A673 (cell line): ENCODE measurements at regions not wholly inside any gene's neighbourhood (a gene's known extent, or its start where the extent isn't known, plus 50 kb on each side); places are given as distances from the start of the nearest gene placed in this dataset.

Experiments used
- BruUV-seq: library from RNA; stranded (reverse); fragments of 400-500 nt; replicated peaks from 2 replicates; lab custom pipeline; 2021; lab: Mats Ljungman, UMichigan
- CTCF ChIA-PET: fragments of 300-600 bp; sonication (Branson Sonifier 250); formaldehyde crosslinking; loops from one replicate; lab custom pipeline; 2022; ENCODE audit warnings: antibody characterized with exemption; lab: Charles Lee
- POLR2A ChIA-PET: fragments of 300-600 bp; sonication (Branson Sonifier 250); formaldehyde crosslinking; loops from one replicate; lab custom pipeline; 2022; ENCODE audit warnings: antibody characterized with exemption; ENCODE audit not compliant: low non-redundant PET; lab: Charles Lee
- DNase-seq: peaks from one replicate; pipeline ENCODE4 v3.0.0-alpha.2; 2015; ENCODE audit warnings: low spot score
- H3K27ac ChIP-seq: fragments of 200-600 bp; sonication (generic); 2 replicates; pipeline ENCODE4 v1.5.1; 2016; ENCODE audit warnings: mixed run types, low read depth, mild to moderate bottlenecking, mixed read lengths, antibody characterized with exemption, low read length; ENCODE audit not compliant: poor library complexity, severe bottlenecking
- H3K27me3 ChIP-seq: fragments of 200-600 bp; sonication (generic); replicated peaks from 2 replicates; pipeline ENCODE4 v1.6.1; 2017; ENCODE audit warnings: mixed run types, low read depth, mild to moderate bottlenecking, mixed read lengths, antibody characterized with exemption, low read length; ENCODE audit not compliant: insufficient read depth, poor library complexity
- H3K36me3 ChIP-seq: fragments of 200-600 bp; sonication (generic); 2 replicates; pipeline ENCODE4 v1.6.1; 2016; ENCODE audit warnings: mixed run types, mild to moderate bottlenecking, mixed read lengths, antibody characterized with exemption, low read length; ENCODE audit not compliant: insufficient read depth, poor library complexity, severe bottlenecking
- H3K4me1 ChIP-seq: fragments of 200-600 bp; sonication (generic); 2 replicates; pipeline ENCODE4 v1.6.1; 2017; ENCODE audit warnings: mixed run types, mild to moderate bottlenecking, mixed read lengths, antibody characterized with exemption, low read length; ENCODE audit not compliant: insufficient read depth, poor library complexity, severe bottlenecking
- H3K4me3 ChIP-seq: fragments of 200-600 bp; sonication (generic); 2 replicates; pipeline ENCODE4 v1.5.1; 2016; ENCODE audit warnings: low read depth, mixed run types, mild to moderate bottlenecking, mixed read lengths, low read length; ENCODE audit not compliant: poor library complexity, severe bottlenecking
- H3K9me3 ChIP-seq: fragments of 200-600 bp; sonication (generic); 2 replicates; pipeline ENCODE4 v1.6.1; 2016; ENCODE audit warnings: mixed run types, low read depth, mild to moderate bottlenecking, mixed read lengths, antibody characterized with exemption, low read length; ENCODE audit not compliant: poor library complexity, severe bottlenecking
- EZH2 ChIP-seq: fragments of 200-600 bp; sonication (generic); IDR thresholded peaks from 2 replicates; pipeline ENCODE4 v1.6.1; 2017; ENCODE audit warnings: borderline replicate concordance, low read depth, mild to moderate bottlenecking, mixed read lengths, antibody characterized with exemption, low read length; ENCODE audit not compliant: poor library complexity, severe bottlenecking
- intact Hi-C: fragments of 100-400 bp; cut with micrococcal nuclease; formaldehyde crosslinking; loops from one replicate; pipeline ENCODE4 v1.10.0; 2022; ENCODE audit not compliant: unreplicated experiment
- TF ChIP-seq, protein P1 (sequence below): fragments of 300-800, 200-600 bp; sonication (generic); conservative IDR thresholded peaks from 2 replicates; pipeline ENCODE4 v1.5.1; 2017; ENCODE audit warnings: low read depth, mild to moderate bottlenecking, antibody characterized with exemption, low read length, moderate library complexity, mixed read lengths

DNA sequence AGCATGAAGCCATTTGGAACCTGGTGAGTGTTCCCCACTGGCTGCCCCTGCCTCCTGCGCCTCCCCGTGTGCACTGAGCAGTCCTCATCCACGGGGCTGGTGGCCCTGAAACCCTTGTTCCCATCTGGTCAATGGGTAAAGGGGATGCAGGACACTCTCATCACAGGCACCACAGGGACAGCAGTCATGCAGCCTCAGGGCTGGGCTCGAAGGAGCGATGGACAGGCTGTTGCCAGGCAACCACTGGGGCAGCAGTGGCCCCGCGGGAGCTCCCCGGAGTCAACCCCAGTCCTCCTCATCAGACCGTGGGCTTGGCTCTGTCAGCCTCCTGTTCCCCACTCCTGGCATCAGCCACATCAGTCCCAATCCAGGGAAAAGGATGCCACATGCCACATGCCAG, 509.5 kb downstream of the EIPR1 start:
- Histone ChIP-seq H3K27me3 (no peaks in the 10 kb centered on the region), H3K9me3 (no peaks in the 10 kb centered on the region), H3K4me3 (no peak overlapping the region), H3K36me3 (no peaks in the 10 kb centered on the region), H3K4me1 (no peaks in the 10 kb centered on the region), H3K27ac (no peak overlapping the region)
- CTCF ChIA-PET, result no interaction called here
- POLR2A ChIA-PET, result no interaction called here
- DNase-seq, result no peak
- no peak for TF ChIP-seq EZH2
- TF ChIP-seq, protein P1, sequence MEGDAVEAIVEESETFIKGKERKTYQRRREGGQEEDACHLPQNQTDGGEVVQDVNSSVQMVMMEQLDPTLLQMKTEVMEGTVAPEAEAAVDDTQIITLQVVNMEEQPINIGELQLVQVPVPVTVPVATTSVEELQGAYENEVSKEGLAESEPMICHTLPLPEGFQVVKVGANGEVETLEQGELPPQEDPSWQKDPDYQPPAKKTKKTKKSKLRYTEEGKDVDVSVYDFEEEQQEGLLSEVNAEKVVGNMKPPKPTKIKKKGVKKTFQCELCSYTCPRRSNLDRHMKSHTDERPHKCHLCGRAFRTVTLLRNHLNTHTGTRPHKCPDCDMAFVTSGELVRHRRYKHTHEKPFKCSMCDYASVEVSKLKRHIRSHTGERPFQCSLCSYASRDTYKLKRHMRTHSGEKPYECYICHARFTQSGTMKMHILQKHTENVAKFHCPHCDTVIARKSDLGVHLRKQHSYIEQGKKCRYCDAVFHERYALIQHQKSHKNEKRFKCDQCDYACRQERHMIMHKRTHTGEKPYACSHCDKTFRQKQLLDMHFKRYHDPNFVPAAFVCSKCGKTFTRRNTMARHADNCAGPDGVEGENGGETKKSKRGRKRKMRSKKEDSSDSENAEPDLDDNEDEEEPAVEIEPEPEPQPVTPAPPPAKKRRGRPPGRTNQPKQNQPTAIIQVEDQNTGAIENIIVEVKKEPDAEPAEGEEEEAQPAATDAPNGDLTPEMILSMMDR, result no peak
- intact Hi-C loops, result no loop called here
- BruUV-seq, result no TSS peak

DNA sequence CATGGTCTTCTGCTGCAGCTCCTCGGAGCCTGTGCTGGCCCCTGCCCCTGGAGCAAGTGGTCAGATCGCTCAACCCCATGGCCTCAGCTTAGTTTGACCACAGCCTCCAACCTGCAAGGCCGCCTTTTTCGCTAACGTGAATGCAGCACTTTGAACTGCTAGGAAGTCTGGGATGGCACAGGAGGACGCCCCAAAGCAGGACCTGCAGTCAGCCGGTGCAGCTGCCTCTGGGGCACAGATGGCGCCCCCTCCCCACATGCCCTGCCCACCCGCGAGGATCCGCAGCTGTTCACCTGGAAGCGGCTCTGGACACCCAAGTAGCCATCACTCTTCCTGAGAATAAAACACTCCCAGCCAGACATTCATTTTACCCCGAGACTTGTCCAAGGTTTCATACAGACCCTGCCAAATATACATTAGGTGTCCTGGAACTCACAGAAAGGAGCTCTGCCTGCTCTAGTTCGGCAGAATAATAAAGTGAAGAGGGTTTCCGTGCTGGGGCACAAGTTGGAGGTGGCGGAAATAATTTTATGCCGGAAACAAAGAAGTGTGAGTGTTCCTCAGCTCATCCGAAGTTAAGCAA, 510.1 kb downstream of the EIPR1 start:
- intact Hi-C loops, result no loop called here
- ChIA-PET CTCF (no interaction called here), POLR2A (no interaction called here)
- H3K27ac ChIP-seq, result no peak overlapping the region
- TF ChIP-seq, protein P1, result no peak
- no peak for TF ChIP-seq EZH2
- H3K4me3 ChIP-seq, result no peak overlapping the region
- no TSS peak for BruUV-seq
- H3K4me1 ChIP-seq, result no peaks in the 10 kb centered on the region
- no peaks in the 10 kb centered on the region for H3K9me3 ChIP-seq
- no peak for DNase-seq
- no peaks in the 10 kb centered on the region for H3K36me3 ChIP-seq
- no peaks in the 10 kb centered on the region for H3K27me3 ChIP-seq

DNA sequence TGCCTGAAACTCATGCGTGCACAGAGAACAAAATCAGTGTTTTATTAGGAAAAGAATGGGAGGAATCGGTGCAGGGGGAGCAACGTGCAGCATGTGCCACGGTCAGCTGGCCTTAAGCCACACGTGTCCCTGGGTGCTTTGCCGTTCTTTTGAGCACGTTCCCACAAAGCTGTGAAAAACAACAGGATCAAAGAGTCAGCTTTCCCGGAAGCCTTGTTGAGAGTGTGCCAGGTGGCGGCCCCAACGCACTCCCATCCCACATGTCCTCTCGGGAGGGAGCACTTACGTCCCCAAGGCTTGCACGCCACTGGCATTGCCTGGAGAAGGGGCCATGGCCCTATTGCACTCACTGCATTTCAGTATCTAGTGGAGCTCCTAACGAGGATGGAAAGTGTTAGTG, 511.2 kb downstream of the EIPR1 start:
- intact Hi-C loops, result no loop called here
- CTCF ChIA-PET, result no interaction called here

More for the DNA sequence above, 511.2 kb downstream of the EIPR1 start:
- Histone ChIP-seq H3K4me3 (no peak overlapping the region), H3K27ac (no peak overlapping the region), H3K9me3 (no peaks in the 10 kb centered on the region), H3K36me3 (no peaks in the 10 kb centered on the region), H3K4me1 (no peaks in the 10 kb centered on the region), H3K27me3 (no peaks in the 10 kb centered on the region)
- no peak for DNase-seq
- POLR2A ChIA-PET, result no interaction called here
- no TSS peak for BruUV-seq
- TF ChIP-seq, protein P1, result no peak
- no peak for TF ChIP-seq EZH2
